ENCODE measurements at regions not wholly inside any gene's neighbourhood (a gene's known extent, or its start where the extent isn't known, plus 50 kb on each side); places are given as distances from the start of the nearest gene placed in this dataset.

- Histone ChIP-seq H3K27me3 (replicated peaks; ENCODE audit: insufficient read depth) (no peaks in the 10 kb centered on the region), H3K4me1 (replicated peaks) (no peaks in the 10 kb centered on the region), H3K27ac (no peak overlapping the region), H3K4me3 (no peak overlapping the region), H3K9me3 (no peaks in the 10 kb centered on the region), H3K36me3 (no peaks in the 10 kb centered on the region)
- no peak for TF ChIP-seq POLR2A (IDR thresholded peaks at IDR 0.05)
- TF ChIP-seq POLR2AphosphoS5 (IDR thresholded peaks at IDR 0.05) = no peak
- TF ChIP-seq, protein P1, sequence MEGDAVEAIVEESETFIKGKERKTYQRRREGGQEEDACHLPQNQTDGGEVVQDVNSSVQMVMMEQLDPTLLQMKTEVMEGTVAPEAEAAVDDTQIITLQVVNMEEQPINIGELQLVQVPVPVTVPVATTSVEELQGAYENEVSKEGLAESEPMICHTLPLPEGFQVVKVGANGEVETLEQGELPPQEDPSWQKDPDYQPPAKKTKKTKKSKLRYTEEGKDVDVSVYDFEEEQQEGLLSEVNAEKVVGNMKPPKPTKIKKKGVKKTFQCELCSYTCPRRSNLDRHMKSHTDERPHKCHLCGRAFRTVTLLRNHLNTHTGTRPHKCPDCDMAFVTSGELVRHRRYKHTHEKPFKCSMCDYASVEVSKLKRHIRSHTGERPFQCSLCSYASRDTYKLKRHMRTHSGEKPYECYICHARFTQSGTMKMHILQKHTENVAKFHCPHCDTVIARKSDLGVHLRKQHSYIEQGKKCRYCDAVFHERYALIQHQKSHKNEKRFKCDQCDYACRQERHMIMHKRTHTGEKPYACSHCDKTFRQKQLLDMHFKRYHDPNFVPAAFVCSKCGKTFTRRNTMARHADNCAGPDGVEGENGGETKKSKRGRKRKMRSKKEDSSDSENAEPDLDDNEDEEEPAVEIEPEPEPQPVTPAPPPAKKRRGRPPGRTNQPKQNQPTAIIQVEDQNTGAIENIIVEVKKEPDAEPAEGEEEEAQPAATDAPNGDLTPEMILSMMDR (IDR thresholded peaks at IDR 0.05) = no peak
- intact Hi-C loops (cut with DNase I) = no loop called here
- WGBS = 98% methylated on average over 3 of the region's 3 CpGs
- no peak for DNase-seq (ENCODE audit: low spot score)
Observed at GRCh38 chr6:134680021-134680420, 269.9 kb downstream of the ALDH8A1 start.

- Histone ChIP-seq H3K4me1 (replicated peaks) (no peaks in the 10 kb centered on the region), H3K9me3 (no peaks in the 10 kb centered on the region), H3K27me3 (replicated peaks; ENCODE audit: insufficient read depth) (no peaks in the 10 kb centered on the region), H3K36me3 (no peaks in the 10 kb centered on the region), H3K4me3 (no peak overlapping the region), H3K27ac (no peak overlapping the region)
- no peak for DNase-seq (ENCODE audit: low spot score)
- 50% methylated on average over 7 of the region's 7 CpGs for WGBS
- TF ChIP-seq POLR2A (IDR thresholded peaks at IDR 0.05) = no peak
- TF ChIP-seq, protein P1 (IDR thresholded peaks at IDR 0.05) = no peak
- intact Hi-C loops (cut with DNase I) = no loop called here
Observed at GRCh38 chr6:134678436-134678889, 271.4 kb downstream of the ALDH8A1 start.

DNA sequence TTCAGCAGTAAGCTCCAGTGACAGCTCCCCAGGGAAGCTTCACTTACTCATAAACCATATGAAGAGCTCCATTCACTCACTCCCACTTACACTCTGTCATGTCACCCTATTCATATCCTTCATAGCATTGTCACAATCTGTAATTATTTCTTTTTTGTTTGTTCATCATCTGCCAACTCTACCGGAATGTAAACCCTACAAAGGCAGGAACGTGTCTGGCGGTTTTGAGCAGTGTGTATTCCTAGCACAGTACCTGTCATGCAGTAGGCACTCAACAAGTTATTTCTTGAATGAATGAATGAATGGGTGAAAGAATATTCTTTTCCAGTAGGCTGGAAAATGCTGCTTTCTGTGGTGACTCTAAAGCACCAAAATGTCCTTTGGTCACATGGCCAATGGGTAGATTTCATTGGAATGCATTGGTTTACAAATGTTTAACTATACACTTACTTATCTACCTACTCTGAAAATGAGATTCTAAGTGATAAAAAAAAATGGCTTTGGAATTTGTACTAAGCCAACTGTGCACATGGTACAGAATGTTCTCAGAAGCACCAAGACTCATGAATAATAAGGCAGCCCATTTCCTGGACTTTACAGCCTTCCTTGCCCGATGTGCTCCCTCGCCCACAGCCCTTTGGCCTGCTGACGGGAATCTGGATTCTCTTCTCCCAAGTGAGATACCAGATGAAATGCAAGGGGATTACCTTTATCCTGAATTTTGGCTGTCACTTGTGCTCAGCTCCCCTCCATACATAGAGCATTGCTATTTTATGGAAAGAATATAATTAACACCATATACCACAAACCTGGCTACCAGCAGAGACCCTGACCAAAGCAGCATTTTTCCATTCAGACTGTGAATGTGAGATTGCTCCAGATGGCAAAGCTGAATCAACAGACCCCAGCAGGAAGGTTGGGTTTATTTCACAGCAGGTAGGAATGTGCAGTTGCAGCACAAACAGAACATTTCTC, 273.3 kb downstream of the ALDH8A1 start:
- intact Hi-C loops (cut with DNase I) = no loop called here
- no peaks in the 10 kb centered on the region for H3K9me3 ChIP-seq
- TF ChIP-seq POLR2A (IDR thresholded peaks at IDR 0.05) = no peak
- TF ChIP-seq POLR2AphosphoS5 (IDR thresholded peaks at IDR 0.05) = no peak
- TF ChIP-seq, protein P1 (IDR thresholded peaks at IDR 0.05) = no peak
- H3K27me3 ChIP-seq (replicated peaks; ENCODE audit: insufficient read depth) = no peaks in the 10 kb centered on the region
- WGBS = 80% methylated on average over 6 of the region's 6 CpGs
- no peak overlapping the region for H3K4me3 ChIP-seq
- no peaks in the 10 kb centered on the region for H3K36me3 ChIP-seq
- no peaks in the 10 kb centered on the region for H3K4me1 ChIP-seq (replicated peaks)
- DNase-seq (ENCODE audit: low spot score) = no peak
- no peak overlapping the region for H3K27ac ChIP-seq

- no peaks in the 10 kb centered on the region for H3K36me3 ChIP-seq
- no peaks in the 10 kb centered on the region for H3K9me3 ChIP-seq
- H3K4me3 ChIP-seq = no peak overlapping the region
- TF ChIP-seq POLR2AphosphoS5 (IDR thresholded peaks at IDR 0.05) = no peak
- no peak for TF ChIP-seq POLR2A (IDR thresholded peaks at IDR 0.05)
- TF ChIP-seq, protein P1 (IDR thresholded peaks at IDR 0.05) = no peak
- no peak overlapping the region for H3K27ac ChIP-seq
- intact Hi-C loops (cut with DNase I) = no loop called here
- no peaks in the 10 kb centered on the region for H3K27me3 ChIP-seq (replicated peaks; ENCODE audit: insufficient read depth)
- no peak for DNase-seq (ENCODE audit: low spot score)
- WGBS = 77% methylated on average over 11 of the region's 11 CpGs
- H3K4me1 ChIP-seq (replicated peaks) = no peaks in the 10 kb centered on the region
Observed at GRCh38 chr6:134675110-134676054, 274.5 kb downstream of the ALDH8A1 start.

Data from prostate gland (tissue), 2 donors.